Neural progenitor cell (in vitro differentiated cells): ENCODE measurements at regions not wholly inside any gene's neighbourhood (a gene's known extent, or its start where the extent isn't known, plus 50 kb on each side); places are given as distances from the start of the nearest gene placed in this dataset.

Experiments
- EZH2 ChIP-seq: fragments of 200-600 bp; sonication (generic); IDR thresholded peaks from 2 replicates; pipeline ENCODE4 v1.6.1; 2017; ENCODE audit warnings: antibody characterized with exemption, mild to moderate bottlenecking, moderate library complexity
- TF ChIP-seq, protein P1 (sequence below): fragments of 200-600 bp; sonication (generic); IDR thresholded peaks from 2 replicates; pipeline ENCODE4 v1.5.1; 2017; ENCODE audit warnings: antibody characterized with exemption, mild to moderate bottlenecking

DNA sequence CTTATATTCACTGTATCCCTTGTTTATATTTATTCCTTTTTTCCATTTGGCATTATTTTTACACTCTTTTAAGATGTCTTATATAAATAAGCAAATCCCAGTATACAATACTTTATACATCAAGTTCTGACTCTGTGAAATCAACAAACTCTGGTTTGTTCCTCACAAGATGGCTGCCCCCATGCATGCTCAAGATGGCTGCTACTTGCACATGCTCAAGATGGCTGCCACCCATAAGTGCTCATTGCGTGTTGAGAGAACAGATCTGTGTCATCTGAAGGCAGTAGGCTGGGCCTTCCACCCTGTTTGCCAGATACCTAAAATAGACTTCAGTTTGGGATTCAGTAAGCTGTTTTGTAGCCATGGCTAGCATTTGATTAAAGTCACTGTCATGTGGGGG is 666.2 kb downstream of the TYW1 start:
- TF ChIP-seq, protein P1, sequence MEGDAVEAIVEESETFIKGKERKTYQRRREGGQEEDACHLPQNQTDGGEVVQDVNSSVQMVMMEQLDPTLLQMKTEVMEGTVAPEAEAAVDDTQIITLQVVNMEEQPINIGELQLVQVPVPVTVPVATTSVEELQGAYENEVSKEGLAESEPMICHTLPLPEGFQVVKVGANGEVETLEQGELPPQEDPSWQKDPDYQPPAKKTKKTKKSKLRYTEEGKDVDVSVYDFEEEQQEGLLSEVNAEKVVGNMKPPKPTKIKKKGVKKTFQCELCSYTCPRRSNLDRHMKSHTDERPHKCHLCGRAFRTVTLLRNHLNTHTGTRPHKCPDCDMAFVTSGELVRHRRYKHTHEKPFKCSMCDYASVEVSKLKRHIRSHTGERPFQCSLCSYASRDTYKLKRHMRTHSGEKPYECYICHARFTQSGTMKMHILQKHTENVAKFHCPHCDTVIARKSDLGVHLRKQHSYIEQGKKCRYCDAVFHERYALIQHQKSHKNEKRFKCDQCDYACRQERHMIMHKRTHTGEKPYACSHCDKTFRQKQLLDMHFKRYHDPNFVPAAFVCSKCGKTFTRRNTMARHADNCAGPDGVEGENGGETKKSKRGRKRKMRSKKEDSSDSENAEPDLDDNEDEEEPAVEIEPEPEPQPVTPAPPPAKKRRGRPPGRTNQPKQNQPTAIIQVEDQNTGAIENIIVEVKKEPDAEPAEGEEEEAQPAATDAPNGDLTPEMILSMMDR: no peak
- TF ChIP-seq EZH2: no peak
